Keratinocyte (primary cell): ENCODE measurements at regions not wholly inside any gene's neighbourhood (a gene's known extent, or its start where the extent isn't known, plus 50 kb on each side); places are given as distances from the start of the nearest gene placed in this dataset.

Source experiments
- DNase-seq: peaks from one replicate; pipeline ENCODE4 v3.0.0-alpha.2; 2011; ENCODE audit warnings: low read depth, missing footprints, low spot score
- FAIRE-seq: peaks from 2 replicates; lab custom pipeline; 2011; peaks lifted over from hg19 to GRCh38; lab: Jason Lieb, UNC
- H2AFZ ChIP-seq: 2 replicates; pipeline ENCODE4 v1.6.0; 2012; ENCODE audit warnings: low read length, control low read depth, inconsistent platforms; ENCODE audit not compliant: control insufficient read depth
- H3K27ac ChIP-seq: 2 replicates; pipeline ENCODE4 v1.5.1; 2011; ENCODE audit warnings: low read length; ENCODE audit not compliant: control insufficient read depth, insufficient read depth
- H3K27me3 ChIP-seq: 3 replicates; pipeline ENCODE4 v1.6.0; 2011; ENCODE audit warnings: low read length; ENCODE audit not compliant: control insufficient read depth, insufficient read depth; ENCODE audit errors: extremely low read depth
- H3K36me3 ChIP-seq, 2 experiments: 2 replicates in 1 of 2; 3 replicates in 1 of 2; pipeline ENCODE4 v1.5.1; 2011; ENCODE audit warnings: low read length in 2 of 2, mild to moderate bottlenecking in 1 of 2; ENCODE audit not compliant: control insufficient read depth in 2 of 2, insufficient read depth in 2 of 2; ENCODE audit errors: extremely low read depth in 1 of 2
- H3K4me1 ChIP-seq: 3 replicates; pipeline ENCODE4 v1.5.1; 2011; ENCODE audit warnings: low read length; ENCODE audit not compliant: control insufficient read depth, insufficient read depth; ENCODE audit errors: extremely low read depth
- H3K4me2 ChIP-seq: 3 replicates; pipeline ENCODE4 v1.6.0; 2011; ENCODE audit warnings: low read depth, low read length; ENCODE audit not compliant: control insufficient read depth, insufficient read depth; ENCODE audit errors: extremely low read depth
- H3K4me3 ChIP-seq, 3 experiments: fragments of 200-600 bp in 1 of 3; sonication (generic) in 1 of 3; 2 replicates in 2 of 3; 3 replicates in 1 of 3; pipeline ENCODE4 v1.5.1; 2011 to 2016; ENCODE audit warnings: low read length in 3 of 3, mild to moderate bottlenecking in 3 of 3, control low read depth in 2 of 3, inconsistent platforms in 1 of 3, low read depth in 1 of 3, mixed read lengths in 1 of 3, mixed run types in 1 of 3, moderate library complexity in 1 of 3; ENCODE audit not compliant: control insufficient read depth in 2 of 3, insufficient read depth in 2 of 3; ENCODE audit errors: extremely low read depth in 1 of 3
- H3K79me2 ChIP-seq: 2 replicates; pipeline ENCODE4 v1.6.0; 2012; ENCODE audit warnings: low read length; ENCODE audit not compliant: control insufficient read depth, insufficient read depth
- H3K9ac ChIP-seq: 3 replicates; pipeline ENCODE4 v1.6.0; 2011; ENCODE audit warnings: low read length; ENCODE audit not compliant: control insufficient read depth, insufficient read depth; ENCODE audit errors: extremely low read depth
- H3K9me1 ChIP-seq: 3 replicates; pipeline ENCODE4 v1.6.0; 2011; ENCODE audit warnings: low read length; ENCODE audit not compliant: control insufficient read depth, insufficient read depth; ENCODE audit errors: extremely low read depth
- H3K9me3 ChIP-seq: 2 replicates; pipeline ENCODE4 v1.5.1; 2012; ENCODE audit warnings: low read depth, low read length; ENCODE audit not compliant: control insufficient read depth
- H4K20me1 ChIP-seq: 3 replicates; pipeline ENCODE4 v1.6.0; 2011; ENCODE audit warnings: low read length; ENCODE audit not compliant: control insufficient read depth, insufficient read depth; ENCODE audit errors: extremely low read depth
- CTCF ChIP-seq, 3 experiments: IDR thresholded peaks in 1 of 3; conservative IDR thresholded peaks in 1 of 3; optimal IDR thresholded peaks in 1 of 3; 2 replicates in 2 of 3; 3 replicates in 1 of 3; pipeline versions ENCODE3 to v1.5.1; 2011; ENCODE audit warnings: low read length in 3 of 3, mild to moderate bottlenecking in 3 of 3, moderate library complexity in 2 of 3, control low read depth in 1 of 3, inconsistent platforms in 1 of 3; ENCODE audit not compliant: insufficient read depth in 2 of 3; ENCODE audit errors: extremely low read depth in 1 of 3
- EZH2 ChIP-seq: IDR thresholded peaks from one replicate; pipeline ENCODE4 v1.6.1; 2012; ENCODE audit warnings: inconsistent platforms, mild to moderate bottlenecking, low read length, moderate library complexity
- dilution Hi-C: fragments of 300-500 bp; cut with MboI; formaldehyde crosslinking; loops from one replicate; pipeline ENCODE4 v1.7.0; 2020; ENCODE audit warnings: low sequenced_read_pairs; ENCODE audit not compliant: extremely low pct_ligation_motif_present

DNA sequence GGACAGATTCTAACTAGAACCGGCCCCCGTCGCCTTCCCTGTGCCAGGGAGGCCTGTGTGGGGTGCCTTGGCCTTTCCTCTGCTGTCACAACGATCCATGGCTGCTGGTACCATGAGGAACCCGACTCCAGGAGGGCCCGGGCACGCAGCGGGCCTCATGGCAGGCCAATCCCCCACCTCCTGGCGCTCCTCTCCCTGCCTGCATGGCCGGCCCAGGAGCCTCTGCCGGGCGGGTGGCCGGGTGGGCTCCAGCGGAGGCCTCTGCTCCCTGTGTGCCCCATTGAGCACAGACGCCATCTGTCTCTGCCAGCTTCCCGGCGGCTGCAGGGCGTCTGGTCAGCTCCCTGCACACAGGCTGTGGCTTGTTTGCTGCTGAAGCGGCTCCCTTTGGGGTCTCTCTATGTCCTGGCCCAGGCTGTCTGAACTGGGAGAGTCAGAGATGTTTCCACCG lies 86.5 kb downstream of the MYEOV start:
- DNase-seq, result no peak

GRCh38 chr11:69380921-69381581 lies 87.1 kb downstream of the MYEOV start:
- Histone ChIP-seq H3K4me1 (peaks cover 20% of the 10 kb centered on the region), H3K4me3 (no peak overlapping the region), H4K20me1 (no peaks in the 10 kb centered on the region), H3K4me2 (no peak overlapping the region), H2AFZ (no peak overlapping the region), H3K9me3 (no peaks in the 10 kb centered on the region), H3K27ac (no peak overlapping the region), H3K9ac (no peak overlapping the region), H3K79me2 (no peaks in the 10 kb centered on the region), H3K36me3 (no peaks in the 10 kb centered on the region), H3K27me3 (peaks cover 3% of the 10 kb centered on the region), H3K9me1 (no peaks in the 10 kb centered on the region)
- FAIRE-seq, result no peak
- dilution Hi-C loops, result no loop called here
- TF ChIP-seq CTCF (optimal IDR thresholded peaks at IDR 0.05 in 1 of 3, IDR thresholded peaks at IDR 0.05 in 1 of 3, conservative IDR thresholded peaks at IDR 0.05 in 1 of 3; ENCODE audit: extremely low read depth in 1 of 3, insufficient read depth in 2 of 3, low read length in 3 of 3) (no peak), EZH2 (no peak)
- no peak for DNase-seq

More for the DNA sequence above, 86.5 kb downstream of the MYEOV start:
- Histone ChIP-seq H3K9me1 (no peaks in the 10 kb centered on the region), H3K9me3 (no peaks in the 10 kb centered on the region), H3K4me2 (no peak overlapping the region), H3K27ac (no peak overlapping the region), H3K36me3 (no peaks in the 10 kb centered on the region), H2AFZ (no peak overlapping the region), H3K27me3 (peaks cover 3% of the 10 kb centered on the region), H4K20me1 (no peaks in the 10 kb centered on the region), H3K4me3 (no peak overlapping the region), H3K9ac (no peak overlapping the region), H3K79me2 (no peaks in the 10 kb centered on the region), H3K4me1 (peaks cover 22% of the 10 kb centered on the region)
- dilution Hi-C loops, result no loop called here
- no peak for TF ChIP-seq CTCF (optimal IDR thresholded peaks at IDR 0.05 in 1 of 3, IDR thresholded peaks at IDR 0.05 in 1 of 3, conservative IDR thresholded peaks at IDR 0.05 in 1 of 3; ENCODE audit: extremely low read depth in 1 of 3, insufficient read depth in 2 of 3, low read length in 3 of 3)
- TF ChIP-seq EZH2, result no peak
- FAIRE-seq, result no peak
